IMR-90 (cell line): ENCODE measurements at regions not wholly inside any gene's neighbourhood (a gene's known extent, or its start where the extent isn't known, plus 50 kb on each side); places are given as distances from the start of the nearest gene placed in this dataset.

Experiments
- CEBPB ChIP-seq: IDR thresholded peaks from 2 replicates; pipeline ENCODE4 v1.6.1; 2012; ENCODE audit warnings: low read depth, low read length, improper control_type of control experiment
- ELK1 ChIP-seq: fragments of 150-350 bp; IDR thresholded peaks from 2 replicates; pipeline ENCODE4 v1.6.1; 2016; ENCODE audit warnings: low read depth, mild to moderate bottlenecking, low read length, moderate library complexity, borderline replicate concordance
- MAFK ChIP-seq: IDR thresholded peaks from 2 replicates; pipeline ENCODE4 v1.6.1; 2012; ENCODE audit warnings: low read depth, low read length, improper control_type of control experiment
- MAZ ChIP-seq: IDR thresholded peaks from 2 replicates; pipeline ENCODE4 v1.6.1; 2012; ENCODE audit warnings: low read depth, mild to moderate bottlenecking, low read length, improper control_type of control experiment, moderate library complexity, borderline replicate concordance
- POLR2A ChIP-seq: IDR thresholded peaks from 2 replicates; pipeline ENCODE4 v1.6.1; 2012; ENCODE audit warnings: mild to moderate bottlenecking, low read depth, low read length
- RAD21 ChIP-seq: IDR thresholded peaks from 2 replicates; pipeline ENCODE4 v1.6.1; 2012; ENCODE audit warnings: low read length, improper control_type of control experiment
- RFX5 ChIP-seq: IDR thresholded peaks from 2 replicates; pipeline ENCODE4 v1.8.0; 2012; ENCODE audit warnings: low read depth, mild to moderate bottlenecking, low read length, moderate library complexity
- TF ChIP-seq, protein P1 (sequence below): conservative IDR thresholded peaks from 2 replicates; pipeline ENCODE4 v1.5.1; 2012; ENCODE audit warnings: mild to moderate bottlenecking, low read depth, low read length, improper control_type of control experiment
- TF ChIP-seq, protein P2 (sequence below): fragments of 150-350 bp; IDR thresholded peaks from 2 replicates; pipeline ENCODE4 v1.6.1; 2017; ENCODE audit warnings: mild to moderate bottlenecking, antibody characterized with exemption, low read length, low read depth

GRCh38 chr17:62321451-62321850 lies 58.9 kb upstream of the EFCAB3 start:
- TF ChIP-seq ELK1 (no peak), MAFK (no peak), RAD21 (no peak), RFX5 (no peak), CEBPB (no peak; the same call in 1 of the 2 replicates), MAZ (no peak), POLR2A (no peak)
- TF ChIP-seq, protein P1, sequence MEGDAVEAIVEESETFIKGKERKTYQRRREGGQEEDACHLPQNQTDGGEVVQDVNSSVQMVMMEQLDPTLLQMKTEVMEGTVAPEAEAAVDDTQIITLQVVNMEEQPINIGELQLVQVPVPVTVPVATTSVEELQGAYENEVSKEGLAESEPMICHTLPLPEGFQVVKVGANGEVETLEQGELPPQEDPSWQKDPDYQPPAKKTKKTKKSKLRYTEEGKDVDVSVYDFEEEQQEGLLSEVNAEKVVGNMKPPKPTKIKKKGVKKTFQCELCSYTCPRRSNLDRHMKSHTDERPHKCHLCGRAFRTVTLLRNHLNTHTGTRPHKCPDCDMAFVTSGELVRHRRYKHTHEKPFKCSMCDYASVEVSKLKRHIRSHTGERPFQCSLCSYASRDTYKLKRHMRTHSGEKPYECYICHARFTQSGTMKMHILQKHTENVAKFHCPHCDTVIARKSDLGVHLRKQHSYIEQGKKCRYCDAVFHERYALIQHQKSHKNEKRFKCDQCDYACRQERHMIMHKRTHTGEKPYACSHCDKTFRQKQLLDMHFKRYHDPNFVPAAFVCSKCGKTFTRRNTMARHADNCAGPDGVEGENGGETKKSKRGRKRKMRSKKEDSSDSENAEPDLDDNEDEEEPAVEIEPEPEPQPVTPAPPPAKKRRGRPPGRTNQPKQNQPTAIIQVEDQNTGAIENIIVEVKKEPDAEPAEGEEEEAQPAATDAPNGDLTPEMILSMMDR = no peak
- TF ChIP-seq, protein P2, sequence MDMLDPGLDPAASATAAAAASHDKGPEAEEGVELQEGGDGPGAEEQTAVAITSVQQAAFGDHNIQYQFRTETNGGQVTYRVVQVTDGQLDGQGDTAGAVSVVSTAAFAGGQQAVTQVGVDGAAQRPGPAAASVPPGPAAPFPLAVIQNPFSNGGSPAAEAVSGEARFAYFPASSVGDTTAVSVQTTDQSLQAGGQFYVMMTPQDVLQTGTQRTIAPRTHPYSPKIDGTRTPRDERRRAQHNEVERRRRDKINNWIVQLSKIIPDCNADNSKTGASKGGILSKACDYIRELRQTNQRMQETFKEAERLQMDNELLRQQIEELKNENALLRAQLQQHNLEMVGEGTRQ = no peak
